A673 (cell line): ENCODE measurements at regions not wholly inside any gene's neighbourhood (a gene's known extent, or its start where the extent isn't known, plus 50 kb on each side); places are given as distances from the start of the nearest gene placed in this dataset.

Source experiments
- BruUV-seq: library from RNA; stranded (reverse); fragments of 400-500 nt; replicated peaks from 2 replicates; lab custom pipeline; 2021; lab: Mats Ljungman, UMichigan
- CTCF ChIA-PET: fragments of 300-600 bp; sonication (Branson Sonifier 250); formaldehyde crosslinking; loops from one replicate; lab custom pipeline; 2022; ENCODE audit warnings: antibody characterized with exemption; lab: Charles Lee
- POLR2A ChIA-PET: fragments of 300-600 bp; sonication (Branson Sonifier 250); formaldehyde crosslinking; loops from one replicate; lab custom pipeline; 2022; ENCODE audit warnings: antibody characterized with exemption; ENCODE audit not compliant: low non-redundant PET; lab: Charles Lee
- DNase-seq: peaks from one replicate; pipeline ENCODE4 v3.0.0-alpha.2; 2015; ENCODE audit warnings: low spot score
- H3K27ac ChIP-seq: fragments of 200-600 bp; sonication (generic); 2 replicates; pipeline ENCODE4 v1.5.1; 2016; ENCODE audit warnings: mixed run types, low read depth, mild to moderate bottlenecking, mixed read lengths, antibody characterized with exemption, low read length; ENCODE audit not compliant: poor library complexity, severe bottlenecking
- H3K27me3 ChIP-seq: fragments of 200-600 bp; sonication (generic); replicated peaks from 2 replicates; pipeline ENCODE4 v1.6.1; 2017; ENCODE audit warnings: mixed run types, low read depth, mild to moderate bottlenecking, mixed read lengths, antibody characterized with exemption, low read length; ENCODE audit not compliant: insufficient read depth, poor library complexity
- H3K36me3 ChIP-seq: fragments of 200-600 bp; sonication (generic); 2 replicates; pipeline ENCODE4 v1.6.1; 2016; ENCODE audit warnings: mixed run types, mild to moderate bottlenecking, mixed read lengths, antibody characterized with exemption, low read length; ENCODE audit not compliant: insufficient read depth, poor library complexity, severe bottlenecking
- H3K4me1 ChIP-seq: fragments of 200-600 bp; sonication (generic); 2 replicates; pipeline ENCODE4 v1.6.1; 2017; ENCODE audit warnings: mixed run types, mild to moderate bottlenecking, mixed read lengths, antibody characterized with exemption, low read length; ENCODE audit not compliant: insufficient read depth, poor library complexity, severe bottlenecking
- H3K4me3 ChIP-seq: fragments of 200-600 bp; sonication (generic); 2 replicates; pipeline ENCODE4 v1.5.1; 2016; ENCODE audit warnings: low read depth, mixed run types, mild to moderate bottlenecking, mixed read lengths, low read length; ENCODE audit not compliant: poor library complexity, severe bottlenecking
- H3K9me3 ChIP-seq: fragments of 200-600 bp; sonication (generic); 2 replicates; pipeline ENCODE4 v1.6.1; 2016; ENCODE audit warnings: mixed run types, low read depth, mild to moderate bottlenecking, mixed read lengths, antibody characterized with exemption, low read length; ENCODE audit not compliant: poor library complexity, severe bottlenecking
- CTCF ChIP-seq: fragments of 300-800, 200-600 bp; sonication (generic); conservative IDR thresholded peaks from 2 replicates; pipeline ENCODE4 v1.5.1; 2017; ENCODE audit warnings: low read depth, mild to moderate bottlenecking, antibody characterized with exemption, low read length, moderate library complexity, mixed read lengths
- EZH2 ChIP-seq: fragments of 200-600 bp; sonication (generic); IDR thresholded peaks from 2 replicates; pipeline ENCODE4 v1.6.1; 2017; ENCODE audit warnings: borderline replicate concordance, low read depth, mild to moderate bottlenecking, mixed read lengths, antibody characterized with exemption, low read length; ENCODE audit not compliant: poor library complexity, severe bottlenecking
- intact Hi-C: fragments of 100-400 bp; cut with micrococcal nuclease; formaldehyde crosslinking; loops from one replicate; pipeline ENCODE4 v1.10.0; 2022; ENCODE audit not compliant: unreplicated experiment

DNA sequence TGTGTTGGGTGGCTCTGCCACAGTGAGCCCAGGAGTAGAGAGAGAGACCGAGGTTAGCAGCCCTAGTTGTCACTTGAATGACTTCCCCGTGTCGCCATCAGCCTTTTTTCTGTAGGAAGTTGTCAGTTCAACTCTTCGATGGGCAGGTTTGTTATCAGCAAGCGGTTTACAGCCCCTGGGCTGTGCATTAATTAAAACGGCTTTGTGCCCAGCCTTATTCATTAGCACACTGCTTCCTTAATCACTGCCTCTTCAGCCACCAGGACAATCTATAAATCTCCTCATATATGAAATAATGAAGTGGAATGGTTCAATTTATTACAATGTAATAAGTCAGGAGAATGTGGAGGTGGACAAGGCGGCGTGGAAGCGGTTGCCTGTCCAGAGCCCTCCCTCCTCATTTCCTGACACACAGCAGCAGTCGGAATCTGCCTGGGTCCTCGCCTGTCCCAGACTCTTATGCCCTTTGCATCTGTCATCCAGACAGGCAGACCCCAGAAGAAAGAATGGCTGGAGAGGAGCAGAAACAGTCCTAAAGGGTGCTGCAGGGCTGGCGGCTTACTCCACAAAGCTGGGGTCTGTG lies 122.4 kb upstream of the OPCML start:
- no peak for TF ChIP-seq CTCF
- TF ChIP-seq EZH2, result no peak
- intact Hi-C loops, result no loop called here
- no TSS peak for BruUV-seq
- Histone ChIP-seq H3K9me3 (peaks cover 5% of the 10 kb centered on the region), H3K36me3 (no peaks in the 10 kb centered on the region), H3K27ac (no peak overlapping the region), H3K4me3 (no peak overlapping the region), H3K4me1 (no peaks in the 10 kb centered on the region), H3K27me3 (peaks cover 22% of the 10 kb centered on the region)
- CTCF ChIA-PET, result no interaction called here
- no peak for DNase-seq
- POLR2A ChIA-PET, result no interaction called here

DNA sequence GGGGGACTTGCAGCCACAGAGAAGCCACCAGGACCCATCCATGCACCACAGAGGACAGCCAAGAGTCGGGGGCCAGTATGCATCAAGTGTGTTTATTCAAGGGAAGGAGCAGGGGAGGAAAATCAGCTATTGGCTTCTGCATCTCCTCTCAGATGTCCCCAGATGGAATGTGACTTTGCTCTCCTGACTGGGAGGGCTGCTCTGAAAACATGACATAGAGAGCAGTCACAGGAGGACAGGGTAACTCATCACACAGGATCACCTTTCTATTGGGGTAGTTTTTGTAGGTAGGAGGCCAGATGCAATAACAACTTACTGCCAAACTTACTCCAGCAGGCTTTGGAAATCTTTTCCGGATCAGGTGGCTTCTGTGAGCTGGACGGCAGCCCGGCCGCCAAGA lies 121.0 kb upstream of the OPCML start:
- ChIA-PET CTCF (no interaction called here), POLR2A (no interaction called here)
- H3K36me3 ChIP-seq, result no peaks in the 10 kb centered on the region
- H3K27me3 ChIP-seq, result peaks cover 22% of the 10 kb centered on the region
- TF ChIP-seq EZH2 (no peak), CTCF (no peak)
- no peak overlapping the region for H3K27ac ChIP-seq
- no peak for DNase-seq
- no peaks in the 10 kb centered on the region for H3K4me1 ChIP-seq
- intact Hi-C loops, result no loop called here
- BruUV-seq, result no TSS peak
- no peak overlapping the region for H3K4me3 ChIP-seq
- H3K9me3 ChIP-seq, result peaks cover 5% of the 10 kb centered on the region

- CTCF ChIA-PET, result no interaction called here
These were observed 117.8 kb upstream of the OPCML start for GRCh38 chr11:133650082-133650481.

More at GRCh38 chr11:133650082-133650481, 117.8 kb upstream of the OPCML start:
- no peak for TF ChIP-seq EZH2
- no peak for TF ChIP-seq CTCF
- H3K9me3 ChIP-seq, result peaks cover 9% of the 10 kb centered on the region
- intact Hi-C loops, result no loop called here
- no peak overlapping the region for H3K4me3 ChIP-seq
- peaks cover 18% of the 10 kb centered on the region for H3K27me3 ChIP-seq
- BruUV-seq, result no TSS peak
- H3K4me1 ChIP-seq, result no peaks in the 10 kb centered on the region
- POLR2A ChIA-PET, result interaction anchor here (0.8 kb wide), 1 partner anchor 131 kb away, joined by 3 read pairs; no protein-coding TSS in a partner anchor
- DNase-seq, result no peak
- H3K36me3 ChIP-seq, result no peaks in the 10 kb centered on the region
- no peak overlapping the region for H3K27ac ChIP-seq
